CD14-positive monocyte (primary cell): ENCODE measurements at regions not wholly inside any gene's neighbourhood (a gene's known extent, or its start where the extent isn't known, plus 50 kb on each side); places are given as distances from the start of the nearest gene placed in this dataset.
"Not testable (repeated sequence)": the region's sequence is repeated elsewhere in the genome, so short reads cannot be mapped to it uniquely, and the experiment has no call there.

Experiments
- DNase-seq, 3 donors: peaks; one replicate each; pipeline ENCODE4 v3.0.0-alpha.2; 2011 to 2022
- H2AFZ ChIP-seq: 2 replicates; pipeline ENCODE4 v1.6.0; 2012; ENCODE audit warnings: mild to moderate bottlenecking, low read depth, low read length, inconsistent platforms; ENCODE audit not compliant: insufficient read depth, poor library complexity, severe bottlenecking
- H3K27ac ChIP-seq, 2 donors: 1 replicate in 1 of 2; 2 replicates in 1 of 2; pipeline ENCODE4 v1.5.1; 2012 to 2013; ENCODE audit warnings: low read length in 2 of 2, control low read depth in 1 of 2, inconsistent platforms in 1 of 2, low read depth in 1 of 2, mild to moderate bottlenecking in 1 of 2
- H3K27me3 ChIP-seq, 2 donors: one replicate each; pipeline versions ENCODE4 v1.6.0 to v1.6.1; 2011 to 2013; ENCODE audit warnings: low read length in 2 of 2; ENCODE audit not compliant: control insufficient read depth in 2 of 2, insufficient read depth in 2 of 2
- H3K36me3 ChIP-seq, 2 donors: replicated peaks in 1 of 2; 1 replicate in 1 of 2; 2 replicates in 1 of 2; pipeline versions ENCODE4 v1.5.1 to v1.6.1; 2012 to 2013; ENCODE audit warnings: low read length in 2 of 2, control low read depth in 1 of 2, inconsistent platforms in 1 of 2, mild to moderate bottlenecking in 1 of 2; ENCODE audit not compliant: insufficient read depth in 2 of 2, control insufficient read depth in 1 of 2
- H3K4me1 ChIP-seq, 2 donors: 1 replicate in 1 of 2; 2 replicates in 1 of 2; pipeline versions ENCODE4 v1.5.1 to v1.6.1; 2012 to 2013; ENCODE audit warnings: low read length in 2 of 2, control low read depth in 1 of 2, inconsistent platforms in 1 of 2, mild to moderate bottlenecking in 1 of 2, moderate library complexity in 1 of 2; ENCODE audit not compliant: insufficient read depth in 2 of 2, control insufficient read depth in 1 of 2
- H3K4me2 ChIP-seq: replicated peaks from 2 replicates; pipeline ENCODE3; 2012; ENCODE audit warnings: low read length, moderate library complexity, mild to moderate bottlenecking; ENCODE audit not compliant: poor library complexity, severe bottlenecking; ENCODE audit errors: extremely low read depth
- H3K4me3 ChIP-seq, 3 experiments: fragments of 200-600 bp in 1 of 3; sonication (generic) in 1 of 3; replicated peaks in 1 of 3; 1 replicate in 2 of 3; 2 replicates in 1 of 3; pipeline ENCODE4 v1.5.1; 2011 to 2013; ENCODE audit warnings: low read length in 3 of 3, mild to moderate bottlenecking in 3 of 3, control low read depth in 2 of 3, low read depth in 2 of 3, inconsistent platforms in 1 of 3, moderate library complexity in 1 of 3
- H3K79me2 ChIP-seq: 2 replicates; pipeline ENCODE4 v1.6.0; 2012; ENCODE audit warnings: mild to moderate bottlenecking, control low read depth, inconsistent platforms, low read length, moderate library complexity; ENCODE audit not compliant: insufficient read depth
- H3K9ac ChIP-seq: 2 replicates; pipeline ENCODE4 v1.6.0; 2017; ENCODE audit warnings: low read length, mild to moderate bottlenecking; ENCODE audit not compliant: insufficient read depth, poor library complexity, severe bottlenecking
- H3K9me3 ChIP-seq, 2 donors: replicated peaks in 1 of 2; 1 replicate in 1 of 2; 2 replicates in 1 of 2; pipeline versions ENCODE4 v1.5.1 to v1.6.1; 2012 to 2013; ENCODE audit warnings: low read length in 2 of 2, control low read depth in 1 of 2; ENCODE audit not compliant: control insufficient read depth in 1 of 2, insufficient read depth in 1 of 2
- H4K20me1 ChIP-seq: 2 replicates; pipeline ENCODE4 v1.6.0; 2012; ENCODE audit warnings: mild to moderate bottlenecking, low read length, control low read depth, moderate library complexity; ENCODE audit not compliant: insufficient read depth
- H3K27ac Mint-ChIP-seq, 7 donors: one replicate each; pipeline ENCODE4 v1.8.0; 2020; ENCODE audit warnings: mild to moderate bottlenecking in 7 of 7, mixed read lengths in 7 of 7, moderate library complexity in 6 of 7, inconsistent platforms in 2 of 7
- H3K27me3 Mint-ChIP-seq, 3 donors: one replicate each; pipeline ENCODE4 v1.8.0; 2021 to 2022; ENCODE audit warnings: low read depth in 3 of 3, mild to moderate bottlenecking in 3 of 3, mixed read lengths in 3 of 3, moderate library complexity in 3 of 3, inconsistent platforms in 1 of 3
- H3K36me3 Mint-ChIP-seq, 2 donors: one replicate each; pipeline ENCODE4 v1.8.0; 2020; ENCODE audit warnings: mixed read lengths in 2 of 2, inconsistent platforms in 1 of 2, mild to moderate bottlenecking in 1 of 2
- H3K4me1 Mint-ChIP-seq: one replicate; pipeline ENCODE4 v1.8.0; 2020; ENCODE audit warnings: mild to moderate bottlenecking, mixed read lengths
- H3K4me3 Mint-ChIP-seq, 2 donors: one replicate each; pipeline ENCODE4 v1.8.0; 2020; ENCODE audit warnings: mild to moderate bottlenecking in 2 of 2, mixed read lengths in 2 of 2, moderate library complexity in 1 of 2
- H3K9me3 Mint-ChIP-seq, 7 donors: one replicate each; pipeline ENCODE4 v1.8.0; 2020 to 2022; ENCODE audit warnings: mixed read lengths in 7 of 7, mild to moderate bottlenecking in 6 of 7, moderate library complexity in 6 of 7, inconsistent platforms in 2 of 7
- WGBS: methylation state at CpG from one replicate; pipeline ENCODE4 v1.1.5; 2013; ENCODE audit warnings: missing lambda C conversion rate; ENCODE audit not compliant: insufficient coverage; 5-methylcytosine and 5-hydroxymethylcytosine counted together
- intact Hi-C, 2 donors: fragments of 100-400 bp; cut with micrococcal nuclease; formaldehyde crosslinking; loops; one replicate each; pipeline versions ENCODE4 v1.15.0 to v1.15.1; 2023
- TF ChIP-seq, protein P1 (sequence below): fragments of 200-600 bp; IDR thresholded peaks from one replicate; pipeline ENCODE4 v1.8.0; 2022; ENCODE audit warnings: antibody characterized with exemption, mild to moderate bottlenecking

- Histone ChIP-seq H3K79me2 (no peaks in the 10 kb centered on the region), H3K4me2 (no peak overlapping the region), H3K36me3 (no peaks in the 10 kb centered on the region), H3K27me3 (no peaks in the 10 kb centered on the region), H4K20me1 (no peaks in the 10 kb centered on the region), H3K4me1 (no peaks in the 10 kb centered on the region), H3K9ac (no peak overlapping the region), H3K27ac (no peak overlapping the region), H3K9me3 (peaks cover 0 to 6% of the 10 kb centered on the region in 2 donors), H3K4me3 (no peak overlapping the region), H2AFZ (no peak overlapping the region)
- TF ChIP-seq, protein P1, sequence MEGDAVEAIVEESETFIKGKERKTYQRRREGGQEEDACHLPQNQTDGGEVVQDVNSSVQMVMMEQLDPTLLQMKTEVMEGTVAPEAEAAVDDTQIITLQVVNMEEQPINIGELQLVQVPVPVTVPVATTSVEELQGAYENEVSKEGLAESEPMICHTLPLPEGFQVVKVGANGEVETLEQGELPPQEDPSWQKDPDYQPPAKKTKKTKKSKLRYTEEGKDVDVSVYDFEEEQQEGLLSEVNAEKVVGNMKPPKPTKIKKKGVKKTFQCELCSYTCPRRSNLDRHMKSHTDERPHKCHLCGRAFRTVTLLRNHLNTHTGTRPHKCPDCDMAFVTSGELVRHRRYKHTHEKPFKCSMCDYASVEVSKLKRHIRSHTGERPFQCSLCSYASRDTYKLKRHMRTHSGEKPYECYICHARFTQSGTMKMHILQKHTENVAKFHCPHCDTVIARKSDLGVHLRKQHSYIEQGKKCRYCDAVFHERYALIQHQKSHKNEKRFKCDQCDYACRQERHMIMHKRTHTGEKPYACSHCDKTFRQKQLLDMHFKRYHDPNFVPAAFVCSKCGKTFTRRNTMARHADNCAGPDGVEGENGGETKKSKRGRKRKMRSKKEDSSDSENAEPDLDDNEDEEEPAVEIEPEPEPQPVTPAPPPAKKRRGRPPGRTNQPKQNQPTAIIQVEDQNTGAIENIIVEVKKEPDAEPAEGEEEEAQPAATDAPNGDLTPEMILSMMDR, result no peak
- H3K4me1 Mint-ChIP-seq, result peaks cover 5% of the 10 kb centered on the region
- DNase-seq, result no peak
- peaks cover 0 to 3% (median 0%) of the 10 kb centered on the region in 3 donors for H3K27me3 Mint-ChIP-seq
- no peak overlapping the region for H3K4me3 Mint-ChIP-seq
- WGBS, result no CpG with 5 or more reads among the region's 1 CpG
- H3K36me3 Mint-ChIP-seq, result no peaks in the 10 kb centered on the region
- intact Hi-C loops, result no loop called here
- H3K9me3 Mint-ChIP-seq, result peaks cover 3 to 15% (median 10%) of the 10 kb centered on the region in 7 donors
- H3K27ac Mint-ChIP-seq, result no peak overlapping the region
Observed at GRCh38 chr10:89992575-89992974, 291.2 kb downstream of the KIF20B start.

DNA sequence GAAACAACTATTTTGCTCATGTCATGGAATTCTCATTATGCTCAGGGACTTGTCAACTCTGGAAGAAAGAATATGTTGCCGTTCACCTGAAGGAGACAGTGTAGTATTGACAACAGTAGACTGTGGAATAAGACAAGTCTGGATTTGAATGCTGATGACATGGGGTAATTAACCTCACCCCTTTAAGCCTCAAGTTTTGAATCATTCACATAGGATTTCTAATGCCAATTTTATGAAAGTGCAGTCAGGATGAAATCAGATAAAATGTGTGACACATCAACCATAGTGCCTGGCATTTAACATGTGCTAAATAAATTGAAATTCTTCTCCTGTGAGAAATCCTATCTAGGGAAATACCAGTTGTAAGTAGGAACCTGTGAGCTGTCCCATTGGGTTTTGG lies 305.8 kb downstream of the KIF20B start:
- no peaks in the 10 kb centered on the region for H3K9me3 ChIP-seq
- no peaks in the 10 kb centered on the region for H4K20me1 ChIP-seq
- no peak overlapping the region for H3K27ac ChIP-seq
- H3K4me2 ChIP-seq, result no peak overlapping the region
- H3K79me2 ChIP-seq, result no peaks in the 10 kb centered on the region
- H3K4me1 Mint-ChIP-seq, result no peaks in the 10 kb centered on the region
- TF ChIP-seq, protein P1, result no peak
- H3K27me3 Mint-ChIP-seq, result peaks cover 2 to 5% (median 2%) of the 10 kb centered on the region in 3 donors
- intact Hi-C loops, result no loop called here
- H3K36me3 Mint-ChIP-seq, result no peaks in the 10 kb centered on the region
- H3K36me3 ChIP-seq, result no peaks in the 10 kb centered on the region
- no peak for DNase-seq
- no peak overlapping the region for H3K27ac Mint-ChIP-seq
- H3K9ac ChIP-seq, result no peak overlapping the region
- no peak overlapping the region for H3K4me3 ChIP-seq
- H2AFZ ChIP-seq, result no peak overlapping the region
- peaks cover 0 to 11% (median 4%) of the 10 kb centered on the region in 7 donors for H3K9me3 Mint-ChIP-seq
- no CpG with 5 or more reads among the region's 1 CpG for WGBS
- no peak overlapping the region for H3K4me3 Mint-ChIP-seq
- H3K4me1 ChIP-seq, result no peaks in the 10 kb centered on the region
- no peaks in the 10 kb centered on the region for H3K27me3 ChIP-seq

GRCh38 chr10:90011281-90011680 lies 309.9 kb downstream of the KIF20B start:
- H3K4me3 Mint-ChIP-seq, H3K27me3 ChIP-seq, DNase-seq, intact Hi-C loops, H3K36me3 Mint-ChIP-seq, H3K9me3 Mint-ChIP-seq, H3K4me2 ChIP-seq, H3K27ac Mint-ChIP-seq, H3K4me3 ChIP-seq, H3K9me3 ChIP-seq, H3K4me1 Mint-ChIP-seq, H3K4me1 ChIP-seq, H3K27ac ChIP-seq, H3K36me3 ChIP-seq, H3K27me3 Mint-ChIP-seq, H3K79me2 ChIP-seq, H3K9ac ChIP-seq, H2AFZ ChIP-seq, H4K20me1 ChIP-seq: not testable (repeated sequence)
- WGBS, result 65% methylated on average over 4 of the region's 14 CpGs
